ENCODE measurements at regions not wholly inside any gene's neighbourhood (a gene's known extent, or its start where the extent isn't known, plus 50 kb on each side); places are given as distances from the start of the nearest gene placed in this dataset.

- no peak for DNase-seq (ENCODE audit: low read depth, low spot score)
- in situ Hi-C loops (cut with HindIII; ENCODE audit: low pct_unique_long_range_greater_than_20kb, low sequenced_read_pairs): no loop called here
Measured at GRCh38 chr3:106570426-106570825, 701.6 kb upstream of the CBLB start.

- in situ Hi-C loops (cut with HindIII; ENCODE audit: low pct_unique_long_range_greater_than_20kb, low sequenced_read_pairs): no loop called here
- DNase-seq (ENCODE audit: low read depth, low spot score): no peak
Measured at GRCh38 chr3:106573605-106574004, 704.8 kb upstream of the CBLB start.

DNA sequence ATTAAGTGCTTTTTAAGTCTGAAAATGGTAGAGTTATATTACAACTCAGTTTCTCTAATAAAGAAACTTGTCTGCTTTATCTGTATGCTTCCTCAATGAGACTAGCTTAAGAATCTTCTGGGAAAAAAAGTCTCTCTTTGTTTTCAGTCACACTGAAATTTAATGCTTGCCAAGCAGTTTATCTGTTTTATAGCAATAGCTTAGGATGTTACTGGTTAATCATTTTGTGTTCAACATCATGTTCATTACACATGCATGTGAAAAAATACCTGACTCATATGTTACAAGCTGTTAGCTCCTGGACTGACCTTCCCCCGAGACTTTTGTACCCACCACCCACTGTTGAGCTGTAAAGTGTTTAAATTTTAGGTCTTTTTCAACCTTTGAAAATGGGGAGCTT is 706.2 kb upstream of the CBLB start:
- in situ Hi-C loops (cut with HindIII; ENCODE audit: low pct_unique_long_range_greater_than_20kb, low sequenced_read_pairs): no loop called here
- DNase-seq (ENCODE audit: low read depth, low spot score): no peak

DNA sequence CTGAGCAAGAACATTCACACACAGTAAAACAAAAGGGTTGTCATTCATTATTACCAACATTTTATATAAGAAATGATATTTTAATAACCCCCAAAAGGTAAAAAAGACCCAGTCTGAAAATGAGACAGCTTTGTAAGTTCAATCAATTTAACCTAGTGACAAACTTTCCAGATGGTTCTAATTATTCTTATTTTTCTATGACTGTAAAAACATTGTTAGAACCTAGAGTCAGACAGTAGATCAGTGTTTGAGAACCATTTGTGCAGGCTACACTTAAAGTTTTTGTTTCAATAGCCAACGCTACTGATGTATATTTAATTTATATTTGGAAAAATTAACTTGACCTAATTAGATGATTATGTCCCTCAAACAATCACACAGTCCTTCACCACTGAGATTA is 708.4 kb upstream of the CBLB start:
- no peak for DNase-seq (ENCODE audit: low read depth, low spot score)
- in situ Hi-C loops (cut with HindIII; ENCODE audit: low pct_unique_long_range_greater_than_20kb, low sequenced_read_pairs): no loop called here

DNA sequence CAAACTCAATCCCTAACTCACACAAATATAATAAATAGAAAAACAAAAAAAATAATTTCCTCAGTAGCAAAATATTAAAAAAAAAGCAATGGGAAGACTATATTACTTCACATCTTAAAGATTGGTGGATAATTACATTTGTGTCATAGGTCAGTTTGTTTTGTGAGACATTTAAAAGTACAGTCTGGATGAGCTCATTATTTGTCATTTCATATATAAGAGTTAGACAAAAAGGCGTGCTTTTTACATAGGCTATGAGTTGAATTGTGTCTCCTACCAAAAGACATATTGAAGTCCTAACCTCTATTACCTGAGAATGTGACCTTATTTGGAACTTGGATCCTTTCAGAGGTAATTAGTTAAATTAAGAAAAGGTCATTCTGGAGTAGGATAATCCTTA is 710.1 kb upstream of the CBLB start:
- in situ Hi-C loops (cut with HindIII; ENCODE audit: low pct_unique_long_range_greater_than_20kb, low sequenced_read_pairs): no loop called here
- no peak for DNase-seq (ENCODE audit: low read depth, low spot score)

GRCh38 chr3:106582151-106582550 is 713.3 kb upstream of the CBLB start:
- no peak for DNase-seq (ENCODE audit: low read depth, low spot score)
- in situ Hi-C loops (cut with HindIII; ENCODE audit: low pct_unique_long_range_greater_than_20kb, low sequenced_read_pairs): no loop called here

DNA sequence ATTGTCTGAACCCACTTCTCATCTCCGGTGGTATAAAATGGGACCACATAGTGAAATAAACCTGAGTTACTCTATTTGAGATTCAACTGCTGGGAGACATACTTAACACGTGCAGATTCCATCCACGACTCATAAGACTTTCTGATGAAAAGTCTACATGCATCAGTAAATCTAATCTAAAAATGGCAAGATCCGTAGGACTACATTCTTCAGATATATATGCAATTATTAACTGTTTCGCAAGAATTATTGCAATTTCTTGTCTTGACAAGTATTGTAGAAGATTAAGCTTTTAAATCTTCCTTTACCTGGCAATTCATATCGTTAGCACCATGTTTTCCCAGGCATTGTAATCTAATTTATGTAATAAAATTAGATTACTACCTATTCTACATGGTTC is 718.7 kb upstream of the CBLB start:
- no peak for DNase-seq (ENCODE audit: low read depth, low spot score)
- in situ Hi-C loops (cut with HindIII; ENCODE audit: low pct_unique_long_range_greater_than_20kb, low sequenced_read_pairs): no loop called here

- in situ Hi-C loops (cut with HindIII; ENCODE audit: low pct_unique_long_range_greater_than_20kb, low sequenced_read_pairs): no loop called here
- no peak for DNase-seq (ENCODE audit: low read depth, low spot score)
Measured at GRCh38 chr3:106588739-106589138, 719.9 kb upstream of the CBLB start.

DNA sequence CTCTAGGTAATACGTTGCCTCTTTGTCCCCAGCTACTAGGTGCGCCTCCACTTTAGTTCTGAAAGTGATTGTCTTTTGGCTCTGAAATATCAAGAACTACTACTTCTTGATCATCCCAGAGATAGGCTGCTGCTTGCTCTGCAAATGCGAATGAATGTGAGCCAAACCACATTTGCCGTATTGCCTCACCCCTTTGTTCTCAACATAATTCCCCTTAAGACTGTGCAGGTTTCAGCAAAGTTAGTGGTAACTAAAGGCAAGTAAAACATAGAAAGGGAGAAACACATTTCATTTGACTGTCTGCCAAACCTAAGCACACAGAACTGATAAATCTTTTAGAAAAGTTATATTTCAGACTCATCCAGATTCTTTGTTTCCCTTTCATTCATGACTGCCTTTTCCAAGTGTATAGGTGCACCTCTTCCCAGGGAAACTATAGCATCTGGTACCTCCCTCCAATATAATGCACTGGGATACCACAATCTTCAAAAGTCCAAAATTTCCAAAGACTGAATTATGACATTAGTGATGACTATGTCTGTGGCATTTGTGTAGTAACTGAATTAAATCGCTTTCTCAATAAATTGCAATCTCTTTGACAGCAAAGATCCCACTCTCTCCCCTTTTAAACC is 720.6 kb upstream of the CBLB start:
- in situ Hi-C loops (cut with HindIII; ENCODE audit: low pct_unique_long_range_greater_than_20kb, low sequenced_read_pairs): no loop called here
- no peak for DNase-seq (ENCODE audit: low read depth, low spot score)

- in situ Hi-C loops (cut with HindIII; ENCODE audit: low pct_unique_long_range_greater_than_20kb, low sequenced_read_pairs): no loop called here
- DNase-seq (ENCODE audit: low read depth, low spot score): no peak
Measured at GRCh38 chr3:106590216-106590615, 721.4 kb upstream of the CBLB start.

GRCh38 chr3:106593381-106593780 is 724.6 kb upstream of the CBLB start:
- in situ Hi-C loops (cut with HindIII; ENCODE audit: low pct_unique_long_range_greater_than_20kb, low sequenced_read_pairs): no loop called here
- DNase-seq (ENCODE audit: low read depth, low spot score): no peak

DNA sequence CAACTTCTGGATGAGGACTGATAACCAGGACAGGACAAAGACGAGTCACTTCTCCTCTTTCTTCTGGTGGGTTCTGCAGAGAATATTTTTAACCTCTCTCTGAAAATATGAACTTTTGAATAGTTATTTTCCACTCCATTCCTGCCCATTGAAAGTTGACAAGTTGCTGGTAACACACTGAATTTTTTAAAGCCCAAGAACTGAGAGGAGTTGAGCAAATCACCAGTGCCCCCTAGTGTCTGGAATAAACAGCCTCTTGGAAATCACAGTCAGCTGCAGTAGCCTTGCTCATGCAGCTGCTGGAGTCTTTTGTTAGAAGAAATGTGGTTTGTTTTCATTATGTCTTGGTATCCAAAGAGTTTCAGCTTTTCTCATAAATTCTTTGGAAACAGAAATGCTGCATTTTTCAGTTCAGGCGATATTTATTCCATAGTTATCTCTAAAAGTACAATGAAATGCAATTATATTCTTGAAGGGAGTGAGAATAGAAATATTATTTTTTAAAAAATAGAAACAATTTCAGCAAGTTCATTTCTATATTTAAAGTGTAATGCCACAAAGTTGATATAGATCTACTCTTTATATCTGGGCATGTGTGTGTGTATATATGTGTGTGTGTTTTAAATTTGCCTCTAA is 741.0 kb upstream of the CBLB start:
- peak; percentile 87 for DNase-seq (ENCODE audit: low read depth, low spot score)
- in situ Hi-C loops (cut with HindIII; ENCODE audit: low pct_unique_long_range_greater_than_20kb, low sequenced_read_pairs): no loop called here

- DNase-seq (ENCODE audit: low read depth, low spot score): no peak
- in situ Hi-C loops (cut with HindIII; ENCODE audit: low pct_unique_long_range_greater_than_20kb, low sequenced_read_pairs): no loop called here
Measured at GRCh38 chr3:106610362-106610959, 741.6 kb upstream of the CBLB start.

- in situ Hi-C loops (cut with HindIII; ENCODE audit: low pct_unique_long_range_greater_than_20kb, low sequenced_read_pairs): no loop called here
- DNase-seq (ENCODE audit: low read depth, low spot score): no peak
Measured at GRCh38 chr3:106611116-106611515, 742.3 kb upstream of the CBLB start.

GRCh38 chr3:106611841-106612240 is 743.0 kb upstream of the CBLB start:
- in situ Hi-C loops (cut with HindIII; ENCODE audit: low pct_unique_long_range_greater_than_20kb, low sequenced_read_pairs): no loop called here
- DNase-seq (ENCODE audit: low read depth, low spot score): no peak

DNA sequence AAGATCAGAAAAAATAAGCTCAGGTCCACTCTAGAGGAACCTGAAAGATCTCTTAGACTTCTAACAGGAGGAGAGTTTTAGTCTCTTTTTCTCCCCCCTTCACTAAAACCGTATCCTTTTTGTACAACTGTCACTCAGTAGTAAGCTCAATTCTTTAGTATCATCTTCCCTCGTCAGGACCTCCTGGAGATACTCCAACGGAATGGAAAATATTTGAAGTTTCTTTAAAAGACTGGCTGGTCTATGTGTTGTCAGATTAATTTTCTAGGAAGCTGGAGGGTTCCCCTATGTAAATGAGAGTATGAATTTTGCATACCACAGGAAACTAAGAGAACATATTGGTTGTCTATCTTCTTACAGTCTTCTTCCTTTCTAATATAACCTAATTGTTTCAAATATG is 747.7 kb upstream of the CBLB start:
- no peak for DNase-seq (ENCODE audit: low read depth, low spot score)
- in situ Hi-C loops (cut with HindIII; ENCODE audit: low pct_unique_long_range_greater_than_20kb, low sequenced_read_pairs): no loop called here

GRCh38 chr3:106617276-106617675 is 748.5 kb upstream of the CBLB start:
- in situ Hi-C loops (cut with HindIII; ENCODE audit: low pct_unique_long_range_greater_than_20kb, low sequenced_read_pairs): no loop called here
- DNase-seq (ENCODE audit: low read depth, low spot score): no peak

GRCh38 chr3:106620646-106621045 is 751.8 kb upstream of the CBLB start:
- in situ Hi-C loops (cut with HindIII; ENCODE audit: low pct_unique_long_range_greater_than_20kb, low sequenced_read_pairs): no loop called here
- DNase-seq (ENCODE audit: low read depth, low spot score): no peak

- DNase-seq (ENCODE audit: low read depth, low spot score): no peak
- in situ Hi-C loops (cut with HindIII; ENCODE audit: low pct_unique_long_range_greater_than_20kb, low sequenced_read_pairs): no loop called here
Measured at GRCh38 chr3:106624154-106624553, 753.1 kb upstream of the CCDC54 start.

All from SK-MEL-5 (cell line).